Colon (tissue), 2 donors: ENCODE measurements at regions not wholly inside any gene's neighbourhood (a gene's known extent, or its start where the extent isn't known, plus 50 kb on each side); places are given as distances from the start of the nearest gene placed in this dataset.

ENCODE experiments used
- FAIRE-seq: peaks from 2 replicates; lab custom pipeline; 2012; peaks lifted over from hg19 to GRCh38; lab: Jason Lieb, UNC
- donor health status: control.
- donor health status: control.

DNA sequence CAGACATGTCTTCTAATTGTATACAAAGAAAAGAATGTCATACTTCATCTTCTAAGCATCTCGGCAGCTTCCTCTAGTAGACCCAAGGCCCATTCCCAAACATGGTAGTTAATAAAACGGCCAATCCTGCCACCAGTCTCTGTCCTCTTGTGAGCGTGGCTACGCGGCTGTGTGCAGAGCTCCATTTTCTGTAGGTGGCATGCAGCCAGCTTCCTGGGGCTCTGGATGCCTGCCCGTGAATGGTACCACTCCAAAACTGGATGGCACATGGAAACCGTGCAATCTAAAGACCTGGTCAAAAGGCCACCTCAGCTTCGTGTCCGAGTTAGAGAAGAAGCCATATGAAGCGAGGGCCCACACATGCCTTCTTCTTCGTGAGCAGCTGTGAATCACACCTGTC, 110.7 kb downstream of the SIPA1L2 start:
- no peak for FAIRE-seq

DNA sequence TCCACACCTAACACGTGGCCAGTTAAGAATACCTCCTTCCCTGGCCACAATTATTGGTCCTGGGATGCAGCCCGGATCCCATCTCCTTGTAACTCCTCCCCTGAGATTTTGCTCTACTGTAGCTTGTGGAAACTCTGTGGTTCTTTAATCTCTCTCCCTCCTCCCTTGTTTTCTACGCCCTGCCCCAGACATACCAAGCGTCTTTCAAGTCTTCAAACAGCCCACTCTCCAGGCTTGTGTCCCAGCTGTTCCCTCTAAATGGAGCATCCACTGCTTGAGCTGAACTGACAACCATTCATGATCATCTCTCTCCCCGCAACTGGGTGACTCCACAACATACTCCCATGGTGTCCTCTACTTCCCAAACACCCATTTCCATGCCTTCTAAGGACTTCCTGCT, 111.6 kb downstream of the SIPA1L2 start:
- FAIRE-seq = no peak

DNA sequence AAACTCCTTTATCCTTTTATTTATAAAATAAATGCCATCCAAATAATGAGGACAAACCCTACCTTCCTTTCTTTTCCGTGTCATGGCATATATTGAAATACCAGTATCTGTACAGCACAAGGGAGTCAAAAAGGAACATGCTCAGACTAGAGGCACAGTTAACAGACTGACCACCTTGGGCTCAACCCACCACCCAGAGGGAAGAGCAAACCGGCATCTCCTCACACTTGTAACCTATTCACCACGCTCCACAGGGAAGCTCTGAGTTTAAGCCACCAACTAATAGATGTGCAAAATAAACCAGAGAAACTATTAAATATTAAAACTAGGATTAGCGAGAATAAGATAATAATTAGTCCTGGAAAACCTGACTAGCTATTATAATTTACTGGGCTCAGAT, 112.7 kb downstream of the SIPA1L2 start:
- no peak for FAIRE-seq

DNA sequence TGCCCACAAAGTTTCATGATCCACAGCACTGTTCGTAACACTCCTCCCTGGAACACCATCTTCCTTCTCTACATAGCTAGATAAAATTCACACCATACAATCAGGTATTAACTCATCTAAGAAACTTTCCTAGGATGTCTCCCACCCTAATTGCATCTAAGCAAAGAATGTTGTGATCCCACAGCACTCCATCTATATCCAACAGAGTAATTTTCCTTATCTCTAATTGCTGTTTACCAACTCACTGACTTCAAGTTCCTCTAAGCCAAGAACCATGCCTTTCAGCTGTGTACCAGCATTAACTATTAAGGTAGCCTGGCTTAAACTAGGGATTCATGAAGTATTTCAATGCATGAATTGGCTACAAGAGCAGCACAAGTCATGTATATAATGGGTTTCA, 114.2 kb downstream of the SIPA1L2 start:
- FAIRE-seq = no peak

DNA sequence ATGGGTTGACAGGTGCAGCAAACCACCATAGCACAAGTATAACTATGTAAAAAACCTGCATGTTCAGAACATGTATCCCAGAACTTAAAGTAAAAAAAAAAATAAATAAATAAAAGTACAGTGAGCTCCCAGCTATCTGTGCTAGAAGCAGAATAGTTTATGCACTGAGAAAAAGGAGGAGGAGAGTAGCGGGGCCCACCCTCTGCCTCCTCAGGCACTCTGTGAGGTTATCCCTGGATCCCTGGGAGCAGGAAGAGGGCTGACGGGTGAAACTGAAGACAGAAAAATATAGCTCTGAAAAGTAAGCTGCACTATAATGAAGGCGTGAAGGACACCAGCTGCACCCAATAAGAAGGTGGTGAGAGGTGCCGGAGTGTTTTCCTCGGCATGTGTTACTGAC, 117.2 kb downstream of the SIPA1L2 start:
- FAIRE-seq = no peak

DNA sequence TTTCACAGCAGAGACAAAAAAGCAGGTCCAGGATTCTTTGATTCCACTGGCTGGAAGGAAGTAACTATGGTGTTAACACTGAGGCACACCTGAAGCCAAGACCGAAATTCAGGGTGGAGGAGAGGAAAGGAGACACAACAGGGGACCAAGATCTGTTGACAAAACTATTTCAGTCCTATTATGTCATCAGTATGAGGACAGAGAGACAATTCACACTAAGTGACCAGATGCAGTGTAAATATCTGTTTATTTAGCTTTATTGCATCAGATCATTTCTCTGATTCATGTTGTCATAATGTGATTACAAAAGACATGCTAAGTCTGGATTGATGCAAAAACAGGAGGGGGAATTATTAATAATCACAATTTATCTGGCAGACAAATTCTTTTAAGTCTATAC, 118.8 kb downstream of the SIPA1L2 start:
- FAIRE-seq = no peak

DNA sequence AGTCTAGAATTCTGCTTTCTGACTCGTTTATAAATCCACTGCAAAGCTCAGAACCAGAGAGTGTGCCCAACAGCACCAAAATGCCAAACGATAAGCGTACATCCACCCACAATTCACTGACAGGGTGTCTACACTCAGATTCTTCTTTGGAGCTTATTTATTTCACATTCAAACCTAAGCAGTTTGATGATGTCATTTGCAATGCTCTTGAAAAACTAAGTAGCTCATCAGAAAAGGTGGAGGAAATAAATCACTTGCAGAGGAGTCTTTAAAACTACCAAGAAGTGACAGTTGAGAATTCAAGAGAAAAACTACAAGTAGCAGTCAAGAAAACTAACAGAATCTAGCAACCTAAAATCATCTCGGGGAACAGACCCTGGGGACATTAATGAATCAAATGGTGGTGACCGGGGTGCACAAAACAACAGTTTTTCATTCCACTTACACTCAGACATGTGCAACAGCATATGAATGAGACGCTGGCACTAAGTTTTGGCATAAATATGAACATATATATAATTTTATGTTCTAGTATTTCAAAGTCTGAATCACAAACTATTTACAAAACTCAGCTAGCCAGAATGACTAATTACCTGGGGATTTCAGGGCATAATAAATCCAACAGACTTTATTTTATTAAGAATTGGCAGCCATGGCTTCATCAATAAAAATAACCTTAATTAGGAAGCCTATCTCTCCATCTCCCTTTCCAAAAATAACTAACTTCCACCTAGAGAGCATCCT, 119.4 kb downstream of the SIPA1L2 start:
- FAIRE-seq = no peak

DNA sequence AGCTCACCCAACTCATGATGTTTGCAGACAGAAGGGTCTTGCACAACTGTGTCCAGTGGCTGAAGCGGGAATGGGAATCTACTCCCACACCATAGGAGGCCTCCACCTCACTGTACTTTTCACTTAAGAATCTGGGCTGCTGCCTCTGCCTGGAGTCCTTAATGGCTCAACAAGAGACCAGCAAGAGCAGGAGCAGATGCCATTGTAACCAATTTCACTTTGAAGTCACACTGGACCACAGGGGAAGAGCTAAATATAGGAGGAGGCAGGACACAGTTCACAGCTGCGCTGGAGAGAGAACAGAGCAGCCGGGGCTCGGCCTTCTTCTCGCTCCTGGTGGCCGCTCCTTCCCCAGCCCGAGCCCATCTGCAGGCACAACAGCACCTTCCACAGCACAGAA, 120.4 kb downstream of the SIPA1L2 start:
- no peak for FAIRE-seq

DNA sequence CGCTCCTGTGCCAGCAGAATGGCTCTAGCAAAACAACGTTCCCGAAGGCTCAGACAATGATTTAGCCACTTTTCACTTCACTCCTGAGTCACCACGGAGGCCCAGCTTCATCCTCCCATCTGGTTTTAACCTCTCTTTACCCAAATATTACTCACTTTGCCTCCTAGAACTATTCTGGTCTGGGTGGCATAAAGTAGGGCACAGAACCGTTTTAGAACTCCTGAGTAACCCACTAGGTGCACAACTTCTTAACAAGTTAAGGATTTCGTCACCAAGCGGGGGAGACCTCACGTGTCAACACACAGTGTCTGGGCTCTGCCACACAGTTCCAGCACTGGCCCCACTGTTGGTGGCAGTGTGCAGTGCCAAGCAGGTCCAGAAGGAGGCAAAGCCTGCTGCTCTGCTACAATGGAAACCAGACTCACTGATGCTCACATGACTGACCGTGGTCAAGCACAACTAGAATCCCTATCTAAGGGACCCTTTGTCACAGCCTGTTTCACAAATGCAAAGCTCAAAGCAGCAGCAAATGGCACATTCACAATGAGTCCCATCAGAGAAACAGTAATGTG, 121.7 kb downstream of the SIPA1L2 start:
- FAIRE-seq = no peak

DNA sequence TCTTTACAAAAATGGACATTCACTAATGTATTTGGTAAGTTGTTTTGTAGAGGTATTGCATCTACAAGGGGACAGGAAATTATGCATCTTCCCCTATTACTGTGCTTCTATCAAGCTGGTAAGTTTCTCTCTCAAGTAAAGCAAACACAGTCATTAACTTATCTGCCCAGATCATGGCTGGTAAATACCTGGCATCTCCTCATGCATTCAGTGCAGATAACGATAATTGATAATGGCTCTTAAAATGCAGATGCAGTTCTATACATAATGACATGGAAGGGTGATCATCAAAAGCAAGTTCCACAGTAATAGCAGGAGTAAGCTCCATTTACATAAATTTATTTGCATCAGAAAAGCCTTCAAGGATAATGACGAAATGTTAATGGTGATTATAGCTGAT, 122.4 kb downstream of the SIPA1L2 start:
- FAIRE-seq = no peak

DNA sequence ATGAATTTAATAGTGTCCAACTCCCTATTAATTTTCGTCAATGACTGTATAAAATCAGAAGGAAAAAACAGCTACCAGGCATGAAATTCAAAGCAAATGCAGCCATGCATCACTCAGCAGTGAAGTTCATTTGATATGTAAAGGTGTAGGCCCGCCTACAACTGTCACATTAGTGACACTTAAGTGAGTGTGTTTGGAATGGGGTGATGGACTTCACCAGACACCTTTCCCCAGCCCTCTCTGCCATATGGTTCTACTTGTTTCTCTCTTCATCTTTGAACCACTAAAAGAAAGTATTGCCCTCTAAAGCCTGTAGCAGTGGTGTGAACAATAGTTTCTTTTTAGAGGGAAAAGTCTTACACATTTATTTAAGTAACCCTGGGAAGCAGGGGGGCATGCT, 124.0 kb downstream of the SIPA1L2 start:
- FAIRE-seq = no peak

DNA sequence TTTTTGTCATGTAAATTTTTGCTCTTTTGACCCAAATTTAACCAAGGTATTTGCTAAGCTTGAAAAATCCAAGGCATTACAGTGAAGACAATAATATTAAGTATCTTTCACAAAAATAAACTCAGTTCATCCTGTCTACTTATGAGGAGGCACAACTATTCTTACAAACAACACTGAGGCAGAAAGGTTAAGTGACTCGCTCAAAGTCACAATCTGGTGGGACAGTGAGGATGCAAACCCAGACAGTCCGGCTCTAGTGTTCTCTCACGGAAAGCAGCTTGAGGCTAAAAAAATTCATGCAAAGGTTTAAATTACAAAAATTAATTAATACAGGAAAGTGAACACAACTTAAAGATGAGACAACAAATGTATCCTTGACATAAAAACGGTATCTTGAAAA, 125.3 kb downstream of the SIPA1L2 start:
- FAIRE-seq = no peak

DNA sequence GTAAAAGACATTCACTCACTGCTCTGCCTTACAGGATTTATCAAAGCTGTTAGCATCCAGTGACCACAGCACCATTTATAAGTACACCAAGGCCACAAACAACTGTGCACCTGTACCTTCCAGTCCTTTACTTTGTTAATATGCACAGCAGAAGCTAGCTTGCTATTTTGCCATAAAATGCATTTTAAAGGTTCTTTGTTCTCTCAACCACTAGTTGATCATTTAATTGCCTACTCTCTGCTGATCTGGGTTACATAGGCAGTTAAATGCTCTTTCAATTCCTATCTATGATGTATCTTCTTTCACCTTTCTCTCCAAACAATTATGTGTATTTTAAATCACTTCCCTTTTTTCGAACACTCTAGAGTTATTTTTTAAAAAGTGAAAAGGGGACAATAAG, 126.4 kb downstream of the SIPA1L2 start:
- no peak for FAIRE-seq

DNA sequence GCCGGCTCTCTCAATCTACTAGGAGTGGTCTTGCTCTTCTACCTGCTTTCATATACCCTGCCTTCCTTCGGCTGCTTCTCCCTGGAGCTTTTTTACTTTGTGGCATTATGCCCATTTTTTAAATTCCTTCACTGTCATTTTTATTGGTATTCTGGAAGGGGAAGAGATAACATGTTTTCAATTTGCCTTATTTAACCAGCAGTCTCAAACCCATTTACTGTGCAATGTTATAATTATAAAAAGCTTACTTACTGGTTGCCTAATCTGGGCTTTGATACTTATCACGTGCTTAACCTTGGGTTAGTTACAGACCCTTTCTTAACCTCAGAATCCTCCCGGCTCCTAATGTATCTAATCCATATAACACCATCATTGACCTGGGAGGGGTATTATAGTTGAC, 128.1 kb downstream of the SIPA1L2 start:
- no peak for FAIRE-seq

DNA sequence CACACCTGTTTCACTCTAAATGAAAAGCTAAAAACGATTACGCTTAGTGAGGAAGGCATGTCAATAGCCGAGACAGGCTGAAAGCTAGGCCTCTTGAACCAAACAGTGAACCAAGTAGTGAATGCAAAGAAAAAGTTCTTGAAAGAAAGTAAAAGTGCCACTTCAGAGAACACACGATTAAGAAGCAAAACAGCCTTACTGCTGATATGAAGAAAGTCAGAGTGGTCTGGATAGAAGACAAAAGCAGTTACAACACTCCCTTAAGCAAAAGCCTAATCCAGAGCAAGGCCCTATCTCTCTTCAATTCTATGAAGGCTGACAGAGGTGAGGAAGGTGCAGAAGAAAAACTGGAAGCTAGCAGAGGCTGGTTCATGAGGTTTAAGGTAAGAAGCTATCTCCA, 130.7 kb downstream of the SIPA1L2 start:
- no peak for FAIRE-seq

DNA sequence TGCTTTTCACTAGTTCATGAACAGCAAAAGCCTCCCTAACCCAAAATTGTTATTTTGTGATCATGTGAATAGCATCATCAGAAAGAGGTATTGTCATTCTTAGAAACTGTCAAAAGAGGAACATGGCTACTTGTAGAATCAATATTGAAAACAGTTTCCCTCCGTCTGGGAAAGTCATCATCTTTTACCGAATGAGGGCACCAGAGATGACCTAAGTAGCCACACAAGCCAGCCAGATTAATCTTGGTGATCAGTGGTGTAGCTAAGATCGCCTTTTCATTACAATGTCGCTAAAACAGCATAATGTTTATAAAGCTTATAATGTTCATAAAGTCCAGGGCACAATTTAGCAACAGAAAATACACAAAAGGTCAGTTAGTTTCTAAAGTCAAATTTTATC, 136.1 kb downstream of the SIPA1L2 start:
- no peak for FAIRE-seq

DNA sequence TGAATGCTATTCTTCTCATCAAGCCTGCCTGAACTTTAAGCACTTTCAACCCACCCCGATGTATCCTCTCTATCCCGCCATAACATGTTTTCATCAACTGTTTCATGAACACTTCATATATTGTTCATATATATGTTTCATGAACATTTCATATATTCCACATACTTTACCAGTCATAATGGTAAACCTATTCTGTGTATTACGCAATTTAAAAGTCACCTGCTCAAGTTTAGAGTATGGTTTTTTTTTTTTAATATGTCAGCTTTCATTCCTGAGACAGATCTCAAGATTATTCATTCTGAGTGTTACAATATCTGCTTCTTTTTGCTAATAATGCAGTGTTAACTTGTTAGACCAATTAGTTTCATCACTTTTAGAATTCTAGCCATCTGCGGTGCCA, 140.7 kb downstream of the SIPA1L2 start:
- FAIRE-seq = no peak

DNA sequence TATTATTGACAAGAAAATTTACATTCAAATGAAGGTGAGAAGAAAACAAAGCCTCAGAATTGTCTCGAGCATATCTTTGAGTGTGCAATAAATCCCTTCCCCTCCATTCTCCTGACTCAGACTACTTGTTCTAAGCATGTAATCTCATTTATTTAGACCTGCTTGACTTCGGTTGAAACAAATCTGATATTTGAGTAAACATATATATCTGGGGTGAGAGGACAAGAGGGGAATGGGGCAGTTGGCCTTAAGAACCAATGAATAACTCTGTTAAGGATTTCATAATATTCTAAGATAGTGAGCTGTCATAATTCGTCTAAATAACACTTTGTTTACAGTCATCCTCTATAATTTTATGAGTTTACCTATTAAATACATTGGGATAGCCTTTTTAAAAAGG, 142.7 kb downstream of the SIPA1L2 start:
- no peak for FAIRE-seq

DNA sequence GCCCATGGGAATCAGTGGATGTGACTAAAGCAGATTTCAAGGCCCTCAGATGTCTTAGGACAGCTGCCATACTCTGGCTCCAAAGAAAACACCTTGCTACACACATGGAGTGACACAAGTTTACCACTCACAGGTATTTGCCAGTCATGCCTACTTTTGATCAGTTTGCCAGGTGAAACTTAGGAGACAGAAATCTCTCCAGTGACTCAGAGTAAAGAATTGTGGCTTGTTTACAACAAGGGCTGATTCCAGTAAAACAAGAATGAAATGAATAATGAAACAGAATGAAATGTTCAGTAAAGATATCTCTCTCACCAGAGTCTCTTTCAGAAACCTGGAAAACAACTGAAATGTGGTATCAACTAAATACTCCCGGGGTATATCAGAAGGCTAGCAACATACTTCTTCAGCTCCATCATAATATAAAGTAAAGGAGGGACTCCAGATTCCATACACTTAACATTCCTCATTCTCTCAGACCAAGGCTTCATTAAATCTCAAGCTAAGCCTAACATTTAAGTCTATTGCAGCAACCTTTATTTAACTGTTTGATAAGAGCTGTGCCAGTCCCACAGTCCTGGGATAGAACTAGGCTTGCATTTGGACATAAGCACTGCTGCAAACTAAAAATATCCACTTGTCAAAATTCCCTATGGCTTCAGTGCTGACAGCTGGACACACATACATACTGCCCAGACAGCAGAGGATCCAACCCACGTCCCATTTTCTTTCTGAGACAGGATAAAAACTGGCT, 143.3 kb downstream of the SIPA1L2 start:
- no peak for FAIRE-seq

DNA sequence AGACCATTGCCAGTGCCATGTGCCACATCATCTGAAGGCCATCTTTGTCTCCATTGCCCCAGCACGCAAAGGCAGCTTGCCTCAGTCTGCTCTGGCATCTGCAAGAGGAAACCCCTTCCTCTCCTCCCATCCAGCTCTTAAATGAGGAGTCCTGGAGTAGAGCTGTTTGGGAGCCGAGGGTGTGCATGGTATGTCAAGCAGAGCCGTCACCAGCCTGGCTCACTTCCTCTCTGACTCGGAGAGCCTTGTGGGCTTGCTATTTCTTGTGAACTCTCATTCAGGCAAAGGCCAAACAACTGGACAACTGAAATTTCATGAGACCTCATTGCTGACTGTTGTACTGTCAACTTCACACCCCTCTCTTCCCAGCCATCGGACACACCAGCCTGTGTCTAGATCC, 143.9 kb downstream of the SIPA1L2 start:
- no peak for FAIRE-seq

DNA sequence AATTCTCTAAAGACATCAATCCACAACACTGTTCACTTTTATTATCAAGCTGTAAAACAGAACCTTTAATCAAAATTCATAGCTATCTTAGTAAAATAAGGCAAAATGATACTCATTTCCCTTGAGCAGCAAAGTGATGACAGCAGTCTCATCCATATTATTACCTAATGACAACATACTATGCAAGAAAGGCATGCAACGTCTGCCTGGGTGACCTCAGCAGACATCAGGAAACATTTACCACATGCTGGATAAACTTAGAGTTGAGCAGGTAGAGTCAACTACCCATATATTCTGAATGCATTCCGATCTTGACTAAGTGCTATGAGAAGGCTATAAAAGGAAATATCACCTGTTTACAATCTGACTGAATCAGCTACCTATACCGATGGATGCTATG, 145.1 kb downstream of the SIPA1L2 start:
- no peak for FAIRE-seq

DNA sequence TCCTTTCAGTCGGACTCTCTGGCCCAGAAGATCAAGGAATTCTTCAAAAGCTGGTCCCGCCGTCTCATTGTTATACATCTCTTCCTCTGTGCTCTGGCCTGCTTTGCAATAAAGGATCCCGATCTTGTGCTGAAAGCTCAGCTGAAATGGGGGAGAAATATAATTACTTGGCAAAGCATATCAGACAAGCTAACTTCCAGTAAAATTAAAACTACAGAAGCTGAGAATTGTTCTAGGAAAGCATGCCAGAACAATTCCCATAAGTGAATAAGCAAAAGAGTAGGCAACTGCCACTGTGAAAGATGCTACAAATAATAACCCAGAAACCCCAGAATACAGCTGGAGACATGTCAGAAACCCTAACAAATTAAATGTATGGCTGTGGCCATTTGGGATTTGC, 146.1 kb downstream of the SIPA1L2 start:
- FAIRE-seq = no peak

DNA sequence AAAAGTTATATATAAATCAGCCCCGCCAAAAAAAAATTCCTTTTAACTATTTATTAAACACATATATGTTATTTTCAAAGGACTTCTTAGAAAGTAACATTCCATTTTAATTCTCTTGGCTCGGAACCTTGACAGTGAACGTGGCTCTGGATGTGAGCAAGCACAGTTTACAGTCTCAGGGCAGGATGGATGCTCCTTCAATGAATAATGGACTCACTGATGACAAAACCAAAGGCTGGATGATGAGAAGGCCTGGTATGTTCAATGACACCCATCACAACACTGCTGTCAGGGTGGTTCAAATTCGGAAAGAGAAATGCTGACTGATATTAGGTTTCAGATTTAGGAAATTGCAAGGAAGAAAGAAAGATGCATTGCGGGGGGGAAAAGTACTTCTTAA, 148.8 kb downstream of the SIPA1L2 start:
- no peak for FAIRE-seq

DNA sequence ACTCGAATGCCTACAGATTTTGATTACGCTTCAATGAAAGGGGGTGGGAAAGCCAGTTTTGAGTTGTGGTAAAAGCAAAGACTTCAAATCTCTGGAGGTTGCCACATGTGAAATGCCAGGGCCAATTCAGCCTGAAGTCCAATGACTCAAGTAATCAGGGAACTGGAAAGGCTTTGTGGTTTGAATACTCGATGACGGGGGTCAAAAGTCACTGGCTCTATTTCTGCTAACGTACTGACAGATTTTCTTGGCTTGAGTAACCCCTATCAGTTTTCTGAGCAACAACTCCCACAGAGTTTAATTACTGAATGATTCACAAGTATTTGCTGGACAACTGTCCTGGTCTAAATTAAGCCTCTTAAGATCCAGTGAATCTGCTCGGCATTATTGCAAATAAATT, 152.2 kb downstream of the SIPA1L2 start:
- no peak for FAIRE-seq
